ENCODE measurements at regions not wholly inside any gene's neighbourhood (a gene's known extent, or its start where the extent isn't known, plus 50 kb on each side); places are given as distances from the start of the nearest gene placed in this dataset.

GRCh38 chr7:131110297-131111080 is 217.2 kb upstream of the MKLN1 start:
- TF ChIP-seq CTCF (conservative IDR thresholded peaks at IDR 0.05; ENCODE audit: low read depth, low read length) (no peak), EZH2 (IDR thresholded peaks at IDR 0.05; ENCODE audit: borderline replicate concordance, low read depth, low read length, poor library complexity, severe bottlenecking) (no peak)

All from A673 (cell line).